ENCODE measurements at regions not wholly inside any gene's neighbourhood (a gene's known extent, or its start where the extent isn't known, plus 50 kb on each side); places are given as distances from the start of the nearest gene placed in this dataset.
"Not testable (repeated sequence)": the region's sequence is repeated elsewhere in the genome, so short reads cannot be mapped to it uniquely, and the experiment has no call there.

DNA sequence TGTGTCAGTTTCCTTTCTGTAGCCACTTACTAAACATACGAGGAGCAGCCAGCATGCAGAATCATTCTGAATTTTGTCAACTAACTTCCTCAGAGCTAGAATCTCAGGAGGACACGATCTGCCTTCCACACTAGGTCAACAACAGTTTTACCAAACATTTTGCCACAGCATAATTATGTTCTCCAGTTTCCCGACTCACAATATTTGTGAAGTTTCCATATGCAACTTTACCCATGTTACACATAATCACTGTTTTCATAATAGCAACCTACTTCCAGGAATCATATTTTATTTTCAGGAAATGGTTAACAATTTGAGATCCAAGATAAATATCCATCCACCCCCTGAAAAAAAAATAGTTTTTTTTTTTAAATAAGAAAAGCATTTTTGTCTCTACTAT is 595.0 kb downstream of the PYDC2 start:
- no peak for DNase-seq

DNA sequence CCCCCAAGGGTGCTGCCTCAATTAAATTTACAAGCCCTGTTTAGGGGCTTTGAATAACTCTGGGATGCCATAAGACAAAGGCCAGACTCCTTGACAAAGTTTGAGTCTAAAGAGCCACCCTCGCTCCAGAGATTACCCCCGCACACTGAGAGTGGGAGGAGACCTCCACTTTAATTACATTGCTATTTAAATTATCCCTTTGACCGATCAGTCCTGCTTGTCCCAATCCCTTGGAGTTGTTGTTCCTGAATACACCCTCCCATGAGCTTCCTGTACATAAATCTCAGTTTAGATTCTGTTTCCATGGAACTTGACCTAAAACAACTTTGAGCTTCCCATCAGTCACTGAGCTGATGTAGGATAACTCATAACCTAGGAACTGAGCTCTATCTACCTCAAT is 596.3 kb downstream of the PYDC2 start:
- no peak for DNase-seq

DNA sequence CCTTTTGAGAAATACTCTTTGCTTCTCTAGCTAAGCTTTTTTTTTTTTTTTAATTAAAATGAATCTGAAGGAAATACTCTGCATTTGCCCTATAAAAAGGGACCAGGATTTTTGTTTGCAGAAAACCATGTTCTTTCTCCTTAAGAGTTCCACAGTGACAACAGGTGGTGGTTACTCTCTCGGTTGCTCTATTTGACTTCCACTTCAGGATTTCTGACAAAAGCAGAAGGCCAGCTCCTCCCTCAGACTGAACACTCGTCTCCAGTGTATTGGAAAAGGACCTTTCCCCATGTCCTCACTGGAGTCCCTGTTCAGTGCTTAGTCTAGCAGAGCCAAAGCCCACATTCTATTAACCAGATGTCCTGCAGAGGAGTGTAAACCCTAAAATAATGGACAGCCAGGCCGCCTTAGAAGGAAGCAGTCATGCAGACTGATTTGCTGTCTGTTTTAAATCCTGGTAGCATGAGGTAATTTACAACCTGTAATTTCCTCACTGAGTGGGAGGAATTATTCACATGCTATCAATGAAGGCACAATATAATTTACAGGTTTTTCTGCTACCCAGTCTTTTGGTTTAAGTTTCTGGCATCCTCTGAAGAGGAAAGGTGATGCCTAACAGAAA is 599.3 kb downstream of the PYDC2 start:
- DNase-seq: no peak

DNA sequence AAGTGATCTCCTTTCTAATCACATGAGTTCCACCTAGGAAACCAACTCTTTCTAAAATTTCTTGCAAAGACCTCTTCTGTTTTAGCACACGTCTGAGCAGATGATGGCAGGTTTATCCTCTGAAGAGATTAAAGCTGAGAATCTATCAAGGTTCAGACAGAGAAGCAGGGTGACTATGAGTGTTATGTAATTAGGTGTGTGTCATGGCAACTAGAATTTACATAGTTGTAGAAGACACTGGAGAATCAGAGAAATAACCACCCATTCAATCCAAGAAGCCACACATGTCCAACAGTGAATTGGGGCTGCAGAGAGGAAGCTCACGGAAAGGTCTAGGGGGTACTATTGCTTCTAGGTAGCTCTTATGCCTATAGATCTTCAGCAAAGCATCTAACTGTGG is 600.5 kb downstream of the PYDC2 start:
- DNase-seq: no peak

DNA sequence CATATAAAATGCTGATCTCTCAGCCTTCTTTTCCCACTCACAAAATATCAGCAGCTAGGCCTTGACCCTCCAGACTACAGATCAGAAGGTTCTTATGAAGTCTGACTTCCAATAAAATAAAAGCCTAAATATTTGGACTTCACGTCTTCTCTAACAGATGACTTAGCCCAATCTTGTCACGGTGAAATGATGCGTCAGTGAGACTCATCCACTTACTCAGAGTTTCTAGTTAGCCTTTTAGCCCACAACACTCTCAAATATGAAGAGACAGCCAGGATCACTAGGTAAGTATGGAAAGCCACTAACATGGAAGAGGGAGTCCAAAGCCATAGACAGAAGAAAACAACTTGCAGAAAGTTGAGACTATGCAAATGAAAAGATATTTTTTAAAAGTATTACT is 601.2 kb downstream of the PYDC2 start:
- no peak for DNase-seq

DNA sequence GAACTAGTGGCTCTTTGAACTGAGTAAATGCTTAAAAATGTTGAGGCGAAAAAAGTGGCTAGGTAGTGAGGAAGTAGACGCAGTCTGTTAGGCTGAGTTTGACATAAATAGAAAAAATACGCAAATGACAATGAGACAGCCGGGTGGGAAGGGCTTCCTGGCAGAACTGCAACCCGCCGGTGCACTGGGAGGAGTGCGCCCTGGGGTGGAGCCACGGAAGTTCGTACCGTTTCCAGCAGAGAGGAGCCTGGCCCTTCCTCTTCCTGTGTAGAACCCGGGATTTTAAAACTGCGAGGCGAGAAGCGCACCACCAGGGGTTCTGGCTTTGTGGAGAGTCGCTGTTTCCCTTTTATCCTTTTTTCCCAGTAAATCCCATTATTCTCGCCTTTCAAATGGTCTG is 602.6 kb downstream of the PYDC2 start:
- DNase-seq: no peak

DNA sequence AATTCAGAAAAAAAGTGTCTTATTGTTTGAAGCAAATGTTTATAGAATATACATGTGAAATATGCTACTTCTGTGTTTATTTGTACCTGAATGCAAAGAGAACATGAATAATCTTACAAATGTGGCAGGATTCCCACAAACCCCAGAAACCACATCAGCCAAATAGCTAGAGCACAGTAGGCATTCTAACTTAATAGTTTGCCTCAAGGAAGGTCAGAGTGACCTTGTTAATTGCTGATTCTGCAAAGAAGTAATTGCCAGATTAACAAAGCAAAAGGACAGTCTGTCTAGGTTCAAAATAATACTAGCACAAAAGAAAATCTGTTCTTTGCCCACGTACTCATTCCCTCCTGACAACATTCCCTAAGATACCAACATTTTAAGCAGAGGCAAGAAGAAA is 604.0 kb downstream of the PYDC2 start:
- DNase-seq: no peak

DNA sequence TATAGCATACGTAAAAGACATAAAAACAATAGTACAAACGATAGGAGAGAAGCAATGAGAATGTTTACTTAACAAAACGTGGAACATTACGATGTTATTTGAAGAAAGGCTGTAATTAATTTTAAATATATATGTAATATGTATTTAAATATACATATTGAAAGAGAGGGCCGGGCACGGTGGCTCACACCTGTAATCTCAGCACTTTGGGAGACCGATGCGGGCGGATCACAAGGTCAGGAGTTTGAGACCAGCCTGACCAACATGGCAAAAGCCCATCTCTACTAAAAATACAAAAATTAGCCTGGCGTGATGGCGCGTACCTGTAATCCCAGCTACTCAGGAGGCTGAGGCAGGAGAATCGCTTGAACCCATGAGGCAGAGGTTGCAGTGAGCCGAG is 605.3 kb downstream of the PYDC2 start:
- not testable (repeated sequence) for DNase-seq

DNA sequence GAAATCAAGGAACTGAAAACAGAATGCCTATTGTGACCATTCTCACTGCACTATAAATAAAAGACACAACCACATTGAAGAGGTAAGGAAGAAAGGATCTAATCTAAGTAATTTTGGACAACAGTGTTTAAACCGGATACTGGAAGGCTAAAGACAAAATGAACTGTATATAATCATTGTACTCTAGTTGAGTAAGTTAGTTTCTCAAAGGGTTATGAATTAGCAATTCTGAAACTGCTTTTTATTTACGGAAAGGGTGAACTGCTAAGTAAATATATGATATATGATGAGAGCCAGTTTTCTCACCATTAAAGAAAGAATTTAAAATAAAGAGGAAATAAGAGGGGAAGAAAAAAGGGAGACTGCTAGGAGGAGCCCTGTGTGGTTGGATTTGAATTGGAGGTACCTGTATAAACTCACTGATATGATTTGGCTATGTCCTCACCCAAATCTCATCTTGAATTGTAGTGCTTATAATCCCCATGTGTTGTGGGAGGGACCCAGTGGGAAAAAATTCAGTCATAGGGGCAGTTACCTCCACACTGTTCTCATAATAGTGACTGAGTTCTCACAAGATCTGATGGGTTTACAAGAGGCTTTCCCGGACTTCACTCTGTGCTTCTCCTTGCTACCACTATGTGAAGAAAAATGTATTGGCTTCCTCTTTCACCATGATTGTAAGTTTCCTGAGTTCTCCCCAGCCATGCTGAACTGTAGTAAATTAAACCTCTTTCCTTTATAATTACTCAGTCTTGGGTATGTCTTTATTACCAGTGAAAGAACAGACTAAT is 607.7 kb downstream of the PYDC2 start:
- DNase-seq: no peak

DNA sequence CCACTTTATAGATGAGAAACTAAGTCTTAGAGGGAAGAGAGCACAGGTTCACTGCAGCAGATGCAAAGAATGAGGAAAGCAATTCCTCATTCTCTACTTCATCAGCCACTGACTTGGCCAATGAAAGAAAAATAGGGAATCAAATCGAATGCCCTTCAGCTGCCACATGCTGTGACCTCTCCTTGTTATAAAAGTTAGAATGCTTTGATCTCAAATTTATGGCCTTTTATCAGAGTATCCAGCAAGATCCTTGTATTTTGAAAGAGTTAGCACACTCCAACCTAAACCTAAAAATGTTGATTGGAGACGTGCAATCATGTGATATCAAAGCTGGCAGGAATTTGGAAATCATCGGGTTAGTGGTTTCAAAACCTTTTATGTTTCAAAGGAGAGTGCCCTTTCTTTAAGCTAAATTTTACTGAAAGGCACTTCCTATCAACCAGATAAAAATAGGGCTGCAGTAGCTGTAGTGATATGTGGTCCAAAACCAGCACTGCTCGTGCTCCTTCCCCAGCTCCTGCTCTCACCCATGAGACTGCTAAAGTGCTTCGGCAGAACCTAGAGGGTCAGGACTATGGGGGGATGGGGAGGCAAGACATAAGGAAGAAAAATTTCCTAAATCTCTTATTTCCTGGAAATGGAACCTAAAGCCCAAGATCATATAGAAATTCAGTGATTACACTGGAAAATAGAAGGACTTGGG is 617.0 kb downstream of the PYDC2 start:
- DNase-seq: no peak

DNA sequence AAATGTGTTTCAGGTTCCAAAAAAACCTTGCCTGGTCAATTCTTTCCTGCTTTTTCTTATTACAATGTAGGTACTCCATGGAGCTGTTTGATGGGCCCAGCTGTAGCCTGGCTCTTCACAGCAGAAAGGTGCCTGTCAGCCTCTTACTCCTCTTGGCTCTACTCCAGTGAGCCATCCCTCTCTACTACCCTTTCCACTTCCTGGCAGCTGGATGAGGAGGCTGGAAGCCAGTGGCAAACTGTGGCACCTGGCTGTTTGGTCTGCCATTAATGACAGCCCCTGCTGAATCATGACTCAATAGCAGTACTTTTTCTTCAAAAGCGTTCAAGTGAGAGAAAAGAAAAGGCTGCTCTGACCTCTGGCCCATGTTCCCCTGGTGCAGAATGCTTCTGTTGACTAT is 618.1 kb downstream of the PYDC2 start:
- DNase-seq: peak; percentile 1

DNA sequence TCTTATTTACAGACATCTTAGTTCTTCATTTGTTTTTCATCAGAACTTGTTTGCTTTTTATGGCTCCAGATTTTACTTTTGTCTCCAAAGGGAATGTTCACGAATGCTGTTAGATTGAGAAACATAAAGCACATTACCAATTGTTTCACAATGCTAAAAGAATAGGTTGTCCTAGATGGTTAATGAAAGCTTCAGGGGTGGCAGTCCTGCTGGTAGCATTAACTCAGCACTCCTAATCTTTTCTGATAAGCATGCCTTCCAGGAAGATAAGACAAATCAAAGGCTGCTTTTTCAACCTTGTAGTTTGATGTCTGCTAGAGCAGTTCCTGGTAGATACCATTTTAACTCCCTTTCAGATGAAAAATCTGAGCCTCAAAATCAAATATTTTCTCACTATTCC is 619.4 kb downstream of the PYDC2 start:
- DNase-seq: no peak

DNA sequence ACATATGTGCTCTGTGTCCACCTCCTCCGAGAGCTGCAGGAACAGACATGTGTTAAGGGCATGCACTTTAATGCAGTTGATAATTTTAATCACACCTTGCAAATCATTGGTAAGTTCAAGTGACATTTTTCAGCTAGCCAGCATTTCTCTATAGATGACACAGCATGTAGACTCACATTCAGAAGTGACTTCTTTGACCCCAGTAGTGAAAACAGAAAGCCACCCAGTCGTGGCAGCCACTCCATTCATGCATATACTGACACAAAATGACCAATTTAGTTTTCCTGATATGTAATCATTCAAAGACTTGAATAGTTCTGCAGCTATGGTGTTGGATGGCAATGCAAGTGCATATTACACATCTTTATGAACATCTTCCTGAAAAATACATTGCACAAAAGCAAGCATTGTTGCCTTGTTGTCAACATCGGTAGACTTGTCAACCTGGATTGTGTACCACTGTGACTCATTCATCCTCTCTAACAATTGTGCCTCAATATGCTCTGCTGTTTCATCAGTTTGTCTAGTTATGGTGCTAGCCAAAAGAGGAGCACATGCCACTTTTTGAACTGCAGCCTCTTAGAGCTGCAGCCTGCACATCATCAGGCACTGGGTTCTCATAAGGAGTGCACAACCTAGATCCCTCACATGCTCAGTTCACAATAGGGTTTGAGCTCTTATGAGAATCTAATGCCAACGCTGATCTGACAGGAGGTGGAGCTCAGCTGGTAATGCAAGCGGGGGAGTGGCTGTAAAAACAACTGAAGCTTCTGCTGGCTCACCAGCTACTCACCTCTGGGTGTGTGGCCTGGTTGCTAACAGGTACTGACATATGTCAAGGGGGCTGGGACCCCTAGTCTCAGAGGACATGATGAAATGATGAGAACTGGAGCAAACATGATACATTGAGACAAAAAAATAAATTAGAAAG is 622.0 kb downstream of the PYDC2 start:
- no peak for DNase-seq
